ENCODE measurements at regions not wholly inside any gene's neighbourhood (a gene's known extent, or its start where the extent isn't known, plus 50 kb on each side); places are given as distances from the start of the nearest gene placed in this dataset.

- ATAC-seq: no peak
- intact Hi-C loops (cut with DNase I): no loop called here
- no peak for DNase-seq (ENCODE audit: low spot score)
Measured at GRCh38 chr6:33954453-33954852, 150.7 kb upstream of the MLN start.

- intact Hi-C loops (cut with DNase I): no loop called here
- ATAC-seq: no peak
- no peak for DNase-seq (ENCODE audit: low spot score)
Measured at GRCh38 chr6:33953171-33953570, 149.4 kb upstream of the MLN start.

- no peak for DNase-seq (ENCODE audit: low spot score)
- intact Hi-C loops (cut with DNase I): no loop called here
- no peak for ATAC-seq
Measured at GRCh38 chr6:33952016-33952415, 148.2 kb upstream of the MLN start.

GRCh38 chr6:33950891-33951889 lies 147.4 kb upstream of the MLN start:
- no peak for DNase-seq (ENCODE audit: low spot score)
- intact Hi-C loops (cut with DNase I): no loop called here
- ATAC-seq: no peak

- DNase-seq (ENCODE audit: low spot score): no peak
- ATAC-seq: no peak
- intact Hi-C loops (cut with DNase I): no loop called here
Measured at GRCh38 chr6:33950472-33950881, 146.7 kb upstream of the MLN start.

- ATAC-seq: no peak
Measured at GRCh38 chr6:33949877-33950435, 146.2 kb upstream of the MLN start.

GRCh38 chr6:33949111-33949510 lies 145.3 kb upstream of the MLN start:
- intact Hi-C loops (cut with DNase I): no loop called here
- no peak for ATAC-seq
- DNase-seq (ENCODE audit: low spot score): no peak

More at GRCh38 chr6:33949877-33950435, 146.2 kb upstream of the MLN start:
- DNase-seq (ENCODE audit: low spot score): no peak
- intact Hi-C loops (cut with DNase I): no loop called here

- DNase-seq (ENCODE audit: low spot score) (no peak), ATAC-seq (no peak)
- intact Hi-C loops (cut with DNase I): no loop called here
Measured at GRCh38 chr6:33947916-33948594, 144.3 kb upstream of the MLN start.

- intact Hi-C loops (cut with DNase I): no loop called here
- DNase-seq (ENCODE audit: low spot score) (no peak), ATAC-seq (no peak)
Measured at GRCh38 chr6:33947047-33947446, 143.2 kb upstream of the MLN start.

GRCh38 chr6:33945931-33946330 lies 142.1 kb upstream of the MLN start:
- no peak for ATAC-seq
- no peak for DNase-seq (ENCODE audit: low spot score)
- intact Hi-C loops (cut with DNase I): no loop called here

GRCh38 chr6:33944686-33945411 lies 141.0 kb upstream of the MLN start:
- ATAC-seq (no peak), DNase-seq (ENCODE audit: low spot score) (no peak)
- intact Hi-C loops (cut with DNase I): no loop called here

- ATAC-seq (no peak), DNase-seq (ENCODE audit: low spot score) (no peak)
- intact Hi-C loops (cut with DNase I): no loop called here
Measured at GRCh38 chr6:33936886-33937285, 133.1 kb upstream of the MLN start.

- intact Hi-C loops (cut with DNase I): no loop called here
- no peak for ATAC-seq
- DNase-seq (ENCODE audit: low spot score): no peak
Measured at GRCh38 chr6:33935439-33936080, 131.8 kb upstream of the MLN start.

GRCh38 chr6:33934731-33935270 lies 131.0 kb upstream of the MLN start:
- DNase-seq (ENCODE audit: low spot score): no peak
- no peak for ATAC-seq
- intact Hi-C loops (cut with DNase I): no loop called here

GRCh38 chr6:33933101-33933500 lies 129.3 kb upstream of the MLN start:
- DNase-seq (ENCODE audit: low spot score) (no peak), ATAC-seq (no peak)
- intact Hi-C loops (cut with DNase I): no loop called here

- ATAC-seq (no peak), DNase-seq (ENCODE audit: low spot score) (no peak)
- intact Hi-C loops (cut with DNase I): no loop called here
Measured at GRCh38 chr6:33931799-33932198, 128.0 kb upstream of the MLN start.

- DNase-seq (ENCODE audit: low spot score) (no peak), ATAC-seq (no peak)
- intact Hi-C loops (cut with DNase I): no loop called here
Measured at GRCh38 chr6:33929575-33930288, 125.9 kb upstream of the MLN start.

GRCh38 chr6:33927616-33928015 lies 123.8 kb upstream of the MLN start:
- intact Hi-C loops (cut with DNase I): no loop called here
- no peak for DNase-seq (ENCODE audit: low spot score)
- ATAC-seq: no peak
